H4 (cell line): ENCODE measurements at regions not wholly inside any gene's neighbourhood (a gene's known extent, or its start where the extent isn't known, plus 50 kb on each side); places are given as distances from the start of the nearest gene placed in this dataset.

Source experiments
- DNase-seq: peaks from one replicate; pipeline ENCODE4 v3.0.0-alpha.2; 2015; ENCODE audit warnings: low spot score

- DNase-seq, result peak; percentile 44
Observed at GRCh38 chr11:104254347-104254746, 90.4 kb upstream of the PDGFD start.

- no peak for DNase-seq
Observed at GRCh38 chr11:104246590-104246989, 82.6 kb upstream of the PDGFD start.

- no peak for DNase-seq
Observed at GRCh38 chr11:104238916-104239315, 75.0 kb upstream of the PDGFD start.

GRCh38 chr11:104225047-104225446 is 61.1 kb upstream of the PDGFD start:
- DNase-seq, result no peak

GRCh38 chr11:104222464-104222863 is 58.5 kb upstream of the PDGFD start:
- DNase-seq, result no peak

- no peak for DNase-seq
Observed at GRCh38 chr11:104221455-104221854, 57.5 kb upstream of the PDGFD start.

GRCh38 chr11:104219096-104219495 is 55.1 kb upstream of the PDGFD start:
- no peak for DNase-seq

GRCh38 chr11:104214517-104214916 is 50.6 kb upstream of the PDGFD start:
- no peak for DNase-seq
